WERI-Rb-1 (cell line): ENCODE measurements at regions not wholly inside any gene's neighbourhood (a gene's known extent, or its start where the extent isn't known, plus 50 kb on each side); places are given as distances from the start of the nearest gene placed in this dataset.
A peak's percentile ranks its signal among the peaks of the same experiment; 100 is the strongest.
"Not testable (repeated sequence)": the region's sequence is repeated elsewhere in the genome, so short reads cannot be mapped to it uniquely, and the experiment has no call there.

Source experiments
- DNase-seq: peaks from one replicate; pipeline ENCODE4 v3.0.0-alpha.2; 2020
- H3K27ac ChIP-seq: fragments of 250-450 bp; sonication (Bioruptor Pico); 2 replicates; pipeline ENCODE4 v1.5.1; 2020; ENCODE audit warnings: mild to moderate bottlenecking, moderate library complexity
- H3K27me3 ChIP-seq: fragments of 250-450 bp; sonication (Bioruptor Pico); 2 replicates; pipeline ENCODE4 v1.5.1; 2021; ENCODE audit warnings: mild to moderate bottlenecking, low read depth, moderate library complexity; ENCODE audit not compliant: insufficient read depth, severe bottlenecking
- H3K36me3 ChIP-seq: fragments of 250-450 bp; sonication (Bioruptor Pico); 2 replicates; pipeline ENCODE4 v1.5.1; 2020; ENCODE audit warnings: mild to moderate bottlenecking, moderate library complexity
- H3K4me3 ChIP-seq: 2 replicates; pipeline ENCODE4 v1.5.1; 2011; ENCODE audit warnings: low read depth, mild to moderate bottlenecking, control low read depth, low read length
- H3K9me3 ChIP-seq: fragments of 250-450 bp; sonication (Bioruptor Pico); 2 replicates; pipeline ENCODE4 v1.5.1; 2021; ENCODE audit warnings: mild to moderate bottlenecking, moderate library complexity; ENCODE audit not compliant: severe bottlenecking
- CTCF ChIP-seq: IDR thresholded peaks from 2 replicates; pipeline ENCODE4 v1.5.1; 2011; ENCODE audit warnings: low read depth, mild to moderate bottlenecking, control low read depth, inconsistent platforms, low read length

GRCh38 chr11:13216019-13216710 lies 61.4 kb upstream of the BMAL1 start:
- Histone ChIP-seq H3K27ac (no peak overlapping the region), H3K27me3 (peaks cover 36% of the 10 kb centered on the region), H3K36me3 (no peaks in the 10 kb centered on the region), H3K9me3 (no peaks in the 10 kb centered on the region), H3K4me3 (no peak overlapping the region)
- no peak for TF ChIP-seq CTCF
- no peak for DNase-seq

- Histone ChIP-seq H3K9me3 (no peaks in the 10 kb centered on the region), H3K4me3 (no peak overlapping the region), H3K27ac (no peak overlapping the region), H3K27me3 (peaks cover 35% of the 10 kb centered on the region), H3K36me3 (no peaks in the 10 kb centered on the region)
- TF ChIP-seq CTCF, result no peak
- DNase-seq, result no peak
These were observed 60.9 kb upstream of the BMAL1 start for GRCh38 chr11:13216711-13217075.

- not testable (repeated sequence) for H3K36me3 ChIP-seq, H3K9me3 ChIP-seq, H3K27ac ChIP-seq, DNase-seq, H3K4me3 ChIP-seq
- H3K27me3 ChIP-seq, result peaks cover 33% of the 10 kb centered on the region
These were observed 58.9 kb upstream of the BMAL1 start for GRCh38 chr11:13218685-13219084.

- no peak for TF ChIP-seq CTCF
- Histone ChIP-seq H3K27me3 (peaks cover 42% of the 10 kb centered on the region), H3K27ac (no peak overlapping the region), H3K9me3 (no peaks in the 10 kb centered on the region), H3K36me3 (no peaks in the 10 kb centered on the region), H3K4me3 (no peak overlapping the region)
- no peak for DNase-seq
These were observed 57.4 kb upstream of the BMAL1 start for GRCh38 chr11:13220148-13220547.

GRCh38 chr11:13221722-13222121 lies 55.9 kb upstream of the BMAL1 start:
- peak; percentile 36 for DNase-seq
- no peaks in the 10 kb centered on the region for H3K36me3 ChIP-seq
- no peaks in the 10 kb centered on the region for H3K9me3 ChIP-seq
- H3K27me3 ChIP-seq, result peaks cover 49% of the 10 kb centered on the region
- no peak overlapping the region for H3K27ac ChIP-seq
- no peak for TF ChIP-seq CTCF
- H3K4me3 ChIP-seq, result no peak overlapping the region

GRCh38 chr11:13222285-13222684 lies 55.3 kb upstream of the BMAL1 start:
- TF ChIP-seq CTCF, result no peak
- no peaks in the 10 kb centered on the region for H3K9me3 ChIP-seq

More at GRCh38 chr11:13222285-13222684, 55.3 kb upstream of the BMAL1 start:
- H3K36me3 ChIP-seq, result no peaks in the 10 kb centered on the region
- no peak overlapping the region for H3K27ac ChIP-seq
- DNase-seq, result no peak
- H3K4me3 ChIP-seq, result no peak overlapping the region
- peaks cover 45% of the 10 kb centered on the region for H3K27me3 ChIP-seq
